ENCODE measurements at regions not wholly inside any gene's neighbourhood (a gene's known extent, or its start where the extent isn't known, plus 50 kb on each side); places are given as distances from the start of the nearest gene placed in this dataset.
A peak's percentile ranks its signal among the peaks of the same experiment; 100 is the strongest.
"Not testable (repeated sequence)": the region's sequence is repeated elsewhere in the genome, so short reads cannot be mapped to it uniquely, and the experiment has no call there.

- DNase-seq (ENCODE audit: low read depth in 2 of 2) = not testable (repeated sequence)
Measured at GRCh38 chrX:3838754-3839153, 125.3 kb upstream of the PRKX start.

GRCh38 chrX:3837958-3838643 lies 124.7 kb upstream of the PRKX start:
- DNase-seq (ENCODE audit: low read depth in 2 of 2) = not testable (repeated sequence)

- DNase-seq (ENCODE audit: low read depth in 2 of 2) = not testable (repeated sequence)
Measured at GRCh38 chrX:3837211-3837610, 123.8 kb upstream of the PRKX start.

GRCh38 chrX:3833761-3834542 lies 120.5 kb upstream of the PRKX start:
- not testable (repeated sequence) for DNase-seq (ENCODE audit: low read depth in 2 of 2)

- not testable (repeated sequence) for DNase-seq (ENCODE audit: low read depth in 2 of 2)
Measured at GRCh38 chrX:3830020-3830419, 116.6 kb upstream of the PRKX start.

GRCh38 chrX:3829041-3829531 lies 115.6 kb upstream of the PRKX start:
- DNase-seq (ENCODE audit: low read depth in 2 of 2) = not testable (repeated sequence)

GRCh38 chrX:3828378-3829040 lies 115.1 kb upstream of the PRKX start:
- DNase-seq (ENCODE audit: low read depth in 2 of 2) = not testable (repeated sequence)

GRCh38 chrX:3824008-3824407 lies 110.6 kb upstream of the PRKX start:
- not testable (repeated sequence) for DNase-seq (ENCODE audit: low read depth in 2 of 2)

GRCh38 chrX:3820167-3820566 lies 106.7 kb upstream of the PRKX start:
- peak; percentile 50 for DNase-seq (ENCODE audit: low read depth in 2 of 2)

GRCh38 chrX:3817480-3817879 lies 104.0 kb upstream of the PRKX start:
- DNase-seq (ENCODE audit: low read depth in 2 of 2) = not testable (repeated sequence)

- no peak for DNase-seq (ENCODE audit: low read depth in 2 of 2)
Measured at GRCh38 chrX:3815896-3816664, 102.6 kb upstream of the PRKX start.

- DNase-seq (ENCODE audit: low read depth in 2 of 2) = no peak
Measured at GRCh38 chrX:3811331-3812311, 98.2 kb upstream of the PRKX start.

- DNase-seq (ENCODE audit: low read depth in 2 of 2) = no peak
Measured at GRCh38 chrX:3807906-3808305, 94.5 kb upstream of the PRKX start.

GRCh38 chrX:3806630-3807029 lies 93.2 kb upstream of the PRKX start:
- no peak for DNase-seq (ENCODE audit: low read depth in 2 of 2)

- no peak for DNase-seq (ENCODE audit: low read depth in 2 of 2)
Measured at GRCh38 chrX:3803713-3804112, 90.3 kb upstream of the PRKX start.

- DNase-seq (ENCODE audit: low read depth in 2 of 2) = no peak
Measured at GRCh38 chrX:3803305-3803704, 89.9 kb upstream of the PRKX start.

GRCh38 chrX:3795411-3795810 lies 82.0 kb upstream of the PRKX start:
- not testable (repeated sequence) for DNase-seq (ENCODE audit: low read depth in 2 of 2)

GRCh38 chrX:3791449-3791848 lies 78.0 kb upstream of the PRKX start:
- DNase-seq (ENCODE audit: low read depth in 2 of 2) = no peak

GRCh38 chrX:3788494-3789233 lies 75.2 kb upstream of the PRKX start:
- DNase-seq (ENCODE audit: low read depth in 2 of 2) = no peak

- DNase-seq (ENCODE audit: low read depth in 2 of 2) = no peak
Measured at GRCh38 chrX:3787856-3788255, 74.4 kb upstream of the PRKX start.
